MM.1S (cell line): ENCODE measurements at regions not wholly inside any gene's neighbourhood (a gene's known extent, or its start where the extent isn't known, plus 50 kb on each side); places are given as distances from the start of the nearest gene placed in this dataset.

Source experiments
- DNase-seq: peaks from one replicate; pipeline ENCODE4 v3.0.0-alpha.2; 2015
- H2AFZ ChIP-seq: fragments of 300-600 bp; sonication (generic); 2 replicates; pipeline ENCODE4 v1.6.0; 2016; ENCODE audit warnings: antibody characterized with exemption, low read length
- H3F3A ChIP-seq: fragments of 300-600 bp; sonication (generic); 2 replicates; pipeline ENCODE4 v1.6.1; 2016; ENCODE audit warnings: mild to moderate bottlenecking, antibody characterized with exemption, low read length, moderate library complexity, mixed read lengths; ENCODE audit not compliant: insufficient read depth
- H3K27ac ChIP-seq: fragments of 300-600 bp; sonication (generic); 2 replicates; pipeline ENCODE4 v1.5.1; 2016; ENCODE audit warnings: mild to moderate bottlenecking, low read length
- H3K27me3 ChIP-seq: fragments of 300-600 bp; sonication (generic); replicated peaks from 2 replicates; pipeline ENCODE4 v1.6.0; 2016; ENCODE audit warnings: low read length; ENCODE audit not compliant: insufficient read depth
- H3K36me3 ChIP-seq: fragments of 300-600 bp; sonication (generic); replicated peaks from 2 replicates; pipeline ENCODE4 v1.6.1; 2016; ENCODE audit warnings: mild to moderate bottlenecking, low read length, mixed read lengths; ENCODE audit not compliant: insufficient read depth
- H3K4me1 ChIP-seq: fragments of 300-600 bp; sonication (generic); 2 replicates; pipeline ENCODE4 v1.6.1; 2016; ENCODE audit warnings: low read length, mixed read lengths
- H3K4me2 ChIP-seq: fragments of 300-600 bp; sonication (generic); 2 replicates; pipeline ENCODE4 v1.6.0; 2016; ENCODE audit warnings: low read depth, low read length
- H3K4me3 ChIP-seq: fragments of 300-600 bp; sonication (generic); 2 replicates; pipeline ENCODE4 v1.5.1; 2016; ENCODE audit warnings: low read length, mixed read lengths
- H3K79me2 ChIP-seq: fragments of 300-600 bp; sonication (generic); 2 replicates; pipeline ENCODE4 v1.6.1; 2016; ENCODE audit warnings: mixed run types, low read length, mixed read lengths
- H3K9ac ChIP-seq: fragments of 300-600 bp; sonication (generic); 2 replicates; pipeline ENCODE4 v1.6.1; 2016; ENCODE audit warnings: low read length, mixed read lengths
- H3K9me2 ChIP-seq: fragments of 300-600 bp; sonication (generic); replicated peaks from 2 replicates; pipeline ENCODE4 v1.6.1; 2016; ENCODE audit warnings: mild to moderate bottlenecking, low read length, mixed read lengths; ENCODE audit not compliant: insufficient read depth
- H3K9me3 ChIP-seq: fragments of 300-600 bp; sonication (generic); replicated peaks from 2 replicates; pipeline ENCODE4 v1.6.1; 2016; ENCODE audit warnings: mild to moderate bottlenecking, low read length, mixed read lengths; ENCODE audit not compliant: insufficient read depth
- H4K20me1 ChIP-seq: fragments of 300-600 bp; sonication (generic); 2 replicates; pipeline ENCODE4 v1.6.1; 2016; ENCODE audit warnings: mild to moderate bottlenecking, low read length, moderate library complexity, mixed read lengths; ENCODE audit not compliant: insufficient read depth
- CTCF ChIP-seq: fragments of 300-600 bp; sonication (generic); IDR thresholded peaks from 2 replicates; pipeline ENCODE4 v1.5.1; 2016; ENCODE audit warnings: antibody characterized with exemption, low read length, mixed read lengths
- EZH2 ChIP-seq: fragments of 300-600 bp; sonication (generic); optimal IDR thresholded peaks from 2 replicates; pipeline ENCODE3; 2017; ENCODE audit warnings: low read depth, mild to moderate bottlenecking, antibody characterized with exemption, low read length, mixed read lengths
- EZH2phosphoT487 ChIP-seq: fragments of 300-600 bp; sonication (generic); IDR thresholded peaks from 2 replicates; pipeline ENCODE4 v1.6.1; 2018; ENCODE audit warnings: antibody characterized with exemption, low read length

GRCh38 chr1:214125819-214126218 lies 138.0 kb downstream of the PROX1 start:
- no peaks in the 10 kb centered on the region for H3K9me3 ChIP-seq
- no peaks in the 10 kb centered on the region for H4K20me1 ChIP-seq
- 0 out of 2 replicates have a peak, but pooled peaks cover 3% of the 10 kb centered on the region for H3K4me1 ChIP-seq
- H3K36me3 ChIP-seq, result no peaks in the 10 kb centered on the region
- H3K4me2 ChIP-seq, result no peak overlapping the region
- H3K79me2 ChIP-seq, result no peaks in the 10 kb centered on the region
- no peak overlapping the region for H3K27ac ChIP-seq
- no peak for DNase-seq
- no peaks in the 10 kb centered on the region for H3K27me3 ChIP-seq
- no peaks in the 10 kb centered on the region for H3F3A ChIP-seq
- no peak overlapping the region for H3K9ac ChIP-seq
- no peak overlapping the region for H3K4me3 ChIP-seq
- no peak overlapping the region for H2AFZ ChIP-seq
- H3K9me2 ChIP-seq, result no peaks in the 10 kb centered on the region
- TF ChIP-seq CTCF, result no peak
- TF ChIP-seq EZH2, result no peak
- TF ChIP-seq EZH2phosphoT487, result no peak

GRCh38 chr1:214126697-214127146 lies 138.9 kb downstream of the PROX1 start:
- TF ChIP-seq EZH2 (no peak), CTCF (no peak), EZH2phosphoT487 (no peak)

GRCh38 chr1:214127705-214128104 lies 139.9 kb downstream of the PROX1 start:
- Histone ChIP-seq H3K27me3 (no peaks in the 10 kb centered on the region), H3K4me2 (no peak overlapping the region), H3K9me2 (no peaks in the 10 kb centered on the region), H3K4me3 (no peak overlapping the region), H4K20me1 (no peaks in the 10 kb centered on the region), H3K27ac (no peak overlapping the region), H3K36me3 (no peaks in the 10 kb centered on the region), H3F3A (no peaks in the 10 kb centered on the region), H3K9me3 (no peaks in the 10 kb centered on the region), H3K9ac (no peak overlapping the region), H3K4me1 (0 out of 2 replicates have a peak, but pooled peaks cover 3% of the 10 kb centered on the region), H2AFZ (no peak overlapping the region), H3K79me2 (no peaks in the 10 kb centered on the region)
- TF ChIP-seq CTCF, result no peak
- no peak for TF ChIP-seq EZH2phosphoT487
- TF ChIP-seq EZH2, result no peak
- DNase-seq, result no peak

More at GRCh38 chr1:214126697-214127146, 138.9 kb downstream of the PROX1 start:
- Histone ChIP-seq H3K4me3 (no peak overlapping the region), H3K36me3 (no peaks in the 10 kb centered on the region), H3K9ac (no peak overlapping the region), H3K79me2 (no peaks in the 10 kb centered on the region), H3F3A (no peaks in the 10 kb centered on the region), H3K9me2 (no peaks in the 10 kb centered on the region), H2AFZ (no peak overlapping the region), H3K27me3 (no peaks in the 10 kb centered on the region), H3K9me3 (no peaks in the 10 kb centered on the region), H3K27ac (no peak overlapping the region), H3K4me1 (0 out of 2 replicates have a peak, but pooled peaks cover 3% of the 10 kb centered on the region), H4K20me1 (no peaks in the 10 kb centered on the region), H3K4me2 (no peak overlapping the region)
- no peak for DNase-seq
